Common myeloid progenitor, CD34-positive (primary cell): ENCODE measurements at regions not wholly inside any gene's neighbourhood (a gene's known extent, or its start where the extent isn't known, plus 50 kb on each side); places are given as distances from the start of the nearest gene placed in this dataset.
"Not testable (repeated sequence)": the region's sequence is repeated elsewhere in the genome, so short reads cannot be mapped to it uniquely, and the experiment has no call there.

ENCODE experiments used
- CTCF ChIA-PET: fragments of 350-600 bp; sonication (Branson Sonifier 250); formaldehyde crosslinking; loops from one replicate; lab custom pipeline; 2021; ENCODE audit warnings: antibody characterized with exemption; lab: Charles Lee
- POLR2A ChIA-PET: fragments of 350-600 bp; sonication (Branson Sonifier 250); formaldehyde crosslinking; loops from one replicate; lab custom pipeline; 2021; ENCODE audit warnings: antibody characterized with exemption; lab: Charles Lee
- DNase-seq, 3 donors: peaks; one replicate each; pipeline versions ENCODE4 v3.0.0 to v3.0.0-alpha.2; 2013
- H3K27ac ChIP-seq, 2 experiments: 1 replicate in 1 of 2; 2 replicates in 1 of 2; pipeline ENCODE4 v1.7.0; 2013; ENCODE audit warnings: inconsistent platforms in 2 of 2, low read length in 2 of 2, mild to moderate bottlenecking in 2 of 2, low read depth in 1 of 2, moderate library complexity in 1 of 2; ENCODE audit not compliant: severe bottlenecking in 2 of 2, insufficient read depth in 1 of 2, poor library complexity in 1 of 2
- H3K27me3 ChIP-seq, 5 experiments: replicated peaks in 2 of 5; 1 replicate in 3 of 5; 2 replicates in 2 of 5; pipeline versions ENCODE4 v1.6.1 to v1.7.0; 2013; ENCODE audit warnings: low read length in 4 of 5, mild to moderate bottlenecking in 2 of 5, moderate library complexity in 2 of 5, inconsistent platforms in 1 of 5; ENCODE audit not compliant: insufficient read depth in 5 of 5, control insufficient read depth in 4 of 5
- H3K36me3 ChIP-seq, 4 experiments: 1 replicate in 2 of 4; 2 replicates in 2 of 4; pipeline versions ENCODE4 v1.6.1 to v1.7.0; 2013; ENCODE audit warnings: low read length in 3 of 4, control low read depth in 1 of 4, mild to moderate bottlenecking in 1 of 4; ENCODE audit not compliant: control insufficient read depth in 4 of 4, insufficient read depth in 4 of 4
- H3K4me1 ChIP-seq, 4 experiments: 1 replicate in 3 of 4; 2 replicates in 1 of 4; pipeline versions ENCODE4 v1.6.1 to v1.7.1; 2013; ENCODE audit warnings: low read length in 3 of 4, mild to moderate bottlenecking in 3 of 4, control low read depth in 1 of 4, inconsistent platforms in 1 of 4, moderate library complexity in 1 of 4; ENCODE audit not compliant: control insufficient read depth in 4 of 4, insufficient read depth in 4 of 4; ENCODE audit errors: control extremely low read depth in 1 of 4
- H3K4me3 ChIP-seq, 7 experiments: 1 replicate in 4 of 7; 2 replicates in 3 of 7; pipeline versions ENCODE4 v1.5.1 to v1.7.0; 2013; ENCODE audit warnings: mild to moderate bottlenecking in 7 of 7, low read length in 6 of 7, moderate library complexity in 6 of 7, inconsistent platforms in 2 of 7, low read depth in 2 of 7, control low read depth in 1 of 7; ENCODE audit not compliant: insufficient read depth in 4 of 7, control insufficient read depth in 1 of 7; ENCODE audit errors: extremely low read depth in 1 of 7
- H3K9me3 ChIP-seq, 5 experiments: 1 replicate in 4 of 5; 2 replicates in 1 of 5; pipeline versions ENCODE4 v1.6.1 to v1.7.1; 2013; ENCODE audit warnings: low read length in 4 of 5, mild to moderate bottlenecking in 2 of 5, inconsistent platforms in 1 of 5, low read depth in 1 of 5, moderate library complexity in 1 of 5; ENCODE audit not compliant: control insufficient read depth in 4 of 5, insufficient read depth in 2 of 5; ENCODE audit errors: control extremely low read depth in 1 of 5
- WGBS: methylation state at CpG from one replicate; pipeline ENCODE4 v1.1.5; 2013; ENCODE audit not compliant: insufficient coverage; 5-methylcytosine and 5-hydroxymethylcytosine counted together

GRCh38 chr6:168233875-168234213 is 85.7 kb downstream of the DACT2 start:
- H3K4me3 ChIP-seq: not testable (repeated sequence)

GRCh38 chr6:168232989-168233874 is 86.3 kb downstream of the DACT2 start:
- peaks cover 2 to 30% (median 12%) of the 10 kb centered on the region in 5 experiments for H3K27me3 ChIP-seq
- no peaks in the 10 kb centered on the region for H3K9me3 ChIP-seq
- POLR2A ChIA-PET: no interaction called here

More at GRCh38 chr6:168233875-168234213, 85.7 kb downstream of the DACT2 start:
- H3K36me3 ChIP-seq, H3K9me3 ChIP-seq, DNase-seq, CTCF ChIA-PET, H3K27ac ChIP-seq, POLR2A ChIA-PET, H3K4me1 ChIP-seq: not testable (repeated sequence)
- 100% methylated on average over 6 of the region's 7 CpGs for WGBS
- peaks cover 2 to 30% (median 12%) of the 10 kb centered on the region in 5 experiments for H3K27me3 ChIP-seq

GRCh38 chr6:168232528-168232927 is 87.0 kb downstream of the DACT2 start:
- CTCF ChIA-PET: no interaction called here
- POLR2A ChIA-PET: no interaction called here
- Histone ChIP-seq H3K27ac (no peak overlapping the region), H3K36me3 (no peaks in the 10 kb centered on the region), H3K27me3 (peaks cover 2 to 30% (median 12%) of the 10 kb centered on the region in 5 experiments), H3K9me3 (no peaks in the 10 kb centered on the region), H3K4me1 (no peaks in the 10 kb centered on the region), H3K4me3 (no peak overlapping the region)
- 45% methylated on average over 4 of the region's 11 CpGs for WGBS
- DNase-seq: no peak

More at GRCh38 chr6:168232989-168233874, 86.3 kb downstream of the DACT2 start:
- Histone ChIP-seq H3K27ac (no peak overlapping the region), H3K4me1 (no peaks in the 10 kb centered on the region), H3K4me3 (no peak overlapping the region), H3K36me3 (no peaks in the 10 kb centered on the region)
- peak in 1 of 3 donors; percentile 2 for DNase-seq
- WGBS: 92% methylated on average over 23 of the region's 28 CpGs
- CTCF ChIA-PET: no interaction called here

- no peak for DNase-seq
- CTCF ChIA-PET: no interaction called here
- POLR2A ChIA-PET: no interaction called here
- no peak overlapping the region for H3K4me3 ChIP-seq
- no peaks in the 10 kb centered on the region for H3K9me3 ChIP-seq
- no peaks in the 10 kb centered on the region for H3K36me3 ChIP-seq
- H3K4me1 ChIP-seq: no peaks in the 10 kb centered on the region
- H3K27me3 ChIP-seq: peaks cover 2 to 30% (median 12%) of the 10 kb centered on the region in 5 experiments
- 64% methylated on average over 5 of the region's 6 CpGs for WGBS
- no peak overlapping the region for H3K27ac ChIP-seq
Measured at GRCh38 chr6:168232062-168232461, 87.5 kb downstream of the DACT2 start.

- no peaks in the 10 kb centered on the region for H3K36me3 ChIP-seq
- CTCF ChIA-PET: no interaction called here
- H3K27me3 ChIP-seq: peaks cover 2 to 30% (median 12%) of the 10 kb centered on the region in 5 experiments
- WGBS: 82% methylated on average over 7 of the region's 8 CpGs
- no peaks in the 10 kb centered on the region for H3K9me3 ChIP-seq
- DNase-seq: no peak
- H3K27ac ChIP-seq: no peak overlapping the region
- no peak overlapping the region for H3K4me3 ChIP-seq
- no peaks in the 10 kb centered on the region for H3K4me1 ChIP-seq
- POLR2A ChIA-PET: no interaction called here
Measured at GRCh38 chr6:168231393-168231957, 88.1 kb downstream of the DACT2 start.

GRCh38 chr6:168229368-168229752 is 90.2 kb downstream of the DACT2 start:
- WGBS: 98% methylated on average over 24 of the region's 25 CpGs
- ChIA-PET CTCF (no interaction called here), POLR2A (no interaction called here)
- H3K27me3 ChIP-seq: peaks cover 2 to 38% (median 12%) of the 10 kb centered on the region in 5 experiments
- H3K27ac ChIP-seq: no peak overlapping the region
- H3K4me3 ChIP-seq: no peak overlapping the region
- H3K9me3 ChIP-seq: no peaks in the 10 kb centered on the region
- no peak for DNase-seq
- no peaks in the 10 kb centered on the region for H3K36me3 ChIP-seq
- no peaks in the 10 kb centered on the region for H3K4me1 ChIP-seq
